GM19240 (cell line): ENCODE measurements at regions not wholly inside any gene's neighbourhood (a gene's known extent, or its start where the extent isn't known, plus 50 kb on each side); places are given as distances from the start of the nearest gene placed in this dataset.

ENCODE experiments used
- DNase-seq: peaks from one replicate; pipeline ENCODE4 v3.0.0; 2011; ENCODE audit warnings: low spot score; ENCODE audit not compliant: insufficient read length

DNA sequence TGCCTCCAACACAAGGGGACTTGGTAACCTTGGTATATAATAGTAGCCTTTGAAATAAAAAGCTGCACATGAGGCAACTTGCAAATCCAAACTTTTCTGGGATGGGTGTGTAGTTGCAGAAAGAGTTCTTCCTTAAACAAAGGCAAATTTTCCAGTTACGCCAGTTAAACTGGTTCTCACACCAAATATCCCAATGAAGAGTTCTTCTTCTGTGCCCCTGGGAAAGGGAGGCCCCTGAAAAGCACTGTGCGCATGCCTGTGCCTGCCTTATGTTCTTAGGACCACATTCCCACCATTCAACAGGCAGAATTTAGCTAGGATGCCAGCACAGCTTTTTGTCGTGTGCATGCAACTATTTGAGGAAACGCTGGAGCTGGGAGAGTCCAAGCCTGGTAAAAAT, 164.8 kb upstream of the SLC25A13 start:
- no peak for DNase-seq

DNA sequence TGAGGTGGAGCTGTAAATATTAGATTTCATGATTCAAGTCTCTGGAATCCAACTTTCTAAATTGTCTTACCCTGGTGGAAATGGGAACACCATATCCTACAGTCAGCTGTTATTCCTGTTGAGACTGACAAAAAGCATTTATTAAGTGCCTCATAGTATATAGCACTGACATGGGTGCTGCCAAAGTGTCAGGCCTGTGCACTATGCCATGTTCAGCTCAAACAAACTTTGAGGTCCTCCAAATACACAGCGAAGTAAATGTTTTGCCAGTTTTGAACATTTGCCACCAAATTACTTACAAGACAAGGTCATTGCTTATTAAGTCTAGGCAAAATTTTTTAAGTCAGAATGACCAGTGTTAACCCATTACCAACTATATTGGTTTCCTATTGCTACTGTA, 162.9 kb upstream of the SLC25A13 start:
- DNase-seq, result no peak

DNA sequence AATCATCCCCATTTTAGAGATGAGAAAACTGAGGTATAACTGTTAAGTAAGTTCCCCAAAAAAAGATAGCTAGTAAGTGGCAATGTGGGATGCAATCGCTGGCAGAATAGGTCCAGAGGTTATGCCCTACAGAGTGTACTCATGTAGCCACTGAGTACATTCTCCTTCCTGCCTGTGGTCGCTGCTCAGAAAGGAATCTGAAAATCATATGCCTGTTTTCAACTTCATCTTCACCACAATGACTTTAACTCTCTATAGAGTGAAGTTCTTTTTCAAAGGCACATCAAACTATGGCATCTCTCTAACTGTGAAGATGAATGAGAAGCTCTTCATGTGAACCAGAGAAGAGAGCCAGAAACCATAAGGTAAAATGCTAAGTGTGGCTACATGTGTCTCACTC, 162.2 kb upstream of the SLC25A13 start:
- no peak for DNase-seq

DNA sequence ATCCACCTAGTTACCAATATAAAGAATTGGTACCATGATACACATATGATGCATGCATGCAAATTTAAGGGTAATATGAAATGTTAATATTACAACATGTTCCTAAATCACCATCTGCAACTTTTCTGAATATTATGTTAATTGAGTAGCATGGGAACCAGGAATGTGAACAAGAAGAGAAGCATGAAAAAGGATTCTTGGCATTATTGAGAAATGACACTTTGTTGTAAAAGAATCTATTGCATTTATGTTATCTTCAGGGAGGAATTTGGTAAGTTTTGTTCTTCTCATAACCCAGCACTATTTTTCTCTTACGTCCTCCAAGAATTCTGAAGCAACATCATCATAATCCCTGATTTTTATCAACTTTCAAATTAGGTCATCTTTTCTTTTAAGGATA, 159.9 kb upstream of the SLC25A13 start:
- DNase-seq, result no peak

DNA sequence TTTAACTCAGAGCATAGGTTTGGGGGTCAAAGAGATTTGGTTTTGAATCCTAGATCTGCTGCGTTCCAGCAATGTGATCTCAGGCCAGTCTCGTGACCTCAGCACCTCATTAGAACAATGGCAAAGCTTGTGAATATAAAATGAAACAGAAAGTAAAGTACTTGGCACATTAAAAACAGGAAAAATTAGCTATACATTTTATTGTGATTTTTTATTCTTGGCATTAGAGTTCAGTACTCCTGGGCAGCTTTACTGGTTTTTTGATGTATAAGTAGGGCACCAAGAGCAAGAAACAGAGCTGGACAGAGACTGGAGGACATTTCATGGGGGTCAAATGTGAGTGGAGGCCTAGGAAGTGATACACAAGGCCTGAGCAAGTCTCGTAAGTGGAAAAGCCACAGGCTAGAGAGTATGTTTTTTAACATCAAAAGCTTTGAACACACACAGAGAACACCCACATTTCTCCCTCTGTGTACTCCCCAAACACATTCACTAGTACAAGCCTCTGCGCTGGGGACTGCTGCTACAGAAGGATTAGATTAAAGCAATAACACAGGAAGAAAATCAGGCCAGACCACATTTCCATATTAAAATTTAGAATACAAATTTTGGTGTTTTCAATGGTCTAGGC, 157.2 kb upstream of the SLC25A13 start:
- no peak for DNase-seq

DNA sequence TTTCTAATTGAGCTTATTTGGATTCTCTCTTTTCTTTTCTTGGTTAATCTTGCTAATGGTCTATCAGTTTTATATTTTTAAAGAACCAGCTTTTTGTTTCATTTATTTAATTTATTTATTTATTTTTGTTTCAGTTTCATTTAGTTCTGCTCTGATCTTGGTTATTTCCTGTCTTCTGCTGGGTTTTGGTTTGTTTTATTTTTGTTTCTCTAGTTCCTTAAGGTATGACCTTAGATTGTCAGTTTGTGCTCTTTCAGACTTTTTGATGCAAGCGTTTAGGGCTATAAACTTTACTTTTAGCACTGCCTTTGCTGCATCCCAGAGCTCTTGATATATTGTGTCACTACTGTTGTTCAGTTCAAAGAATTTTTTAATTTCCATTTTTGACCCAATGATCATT, 149.7 kb upstream of the SLC25A13 start:
- DNase-seq, result no peak

DNA sequence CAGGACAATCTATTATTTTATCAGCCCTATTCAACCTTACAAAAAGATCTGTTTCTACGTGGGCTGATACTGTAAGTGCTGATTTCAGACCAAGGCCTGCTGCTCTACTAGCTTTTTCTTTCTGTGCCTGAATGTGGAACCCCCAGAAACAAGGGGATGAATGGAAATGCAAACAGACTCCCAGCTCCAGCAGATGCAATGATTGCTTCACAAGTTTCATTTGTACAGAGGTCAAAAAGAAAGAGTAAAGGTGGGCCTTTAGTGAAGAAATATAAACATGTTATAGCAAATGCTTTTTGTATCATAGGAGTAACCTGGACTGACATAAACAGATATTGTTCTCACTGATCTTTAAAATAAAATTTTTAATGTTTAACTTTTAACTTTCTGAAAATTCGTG, 130.2 kb upstream of the SLC25A13 start:
- no peak for DNase-seq

DNA sequence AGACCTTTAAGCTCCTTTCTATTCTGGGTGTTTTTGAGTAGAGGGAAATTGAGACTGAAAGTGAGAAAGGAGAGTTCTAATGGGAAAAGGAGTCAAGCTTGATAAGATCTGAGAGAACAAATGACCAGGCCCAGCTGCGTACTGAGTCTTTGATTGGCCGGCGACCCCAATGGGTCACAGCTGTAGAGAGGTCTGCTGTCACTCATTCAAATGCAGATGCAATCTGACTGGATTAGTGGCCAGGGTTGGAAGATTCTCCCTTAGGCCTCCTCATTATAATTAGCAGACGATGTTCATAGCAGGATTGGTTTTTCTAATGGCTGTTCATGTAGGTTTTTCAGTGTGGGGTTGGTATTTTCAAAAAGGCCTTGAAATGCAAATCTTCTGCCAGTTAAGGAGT, 127.2 kb upstream of the SLC25A13 start:
- DNase-seq, result no peak

DNA sequence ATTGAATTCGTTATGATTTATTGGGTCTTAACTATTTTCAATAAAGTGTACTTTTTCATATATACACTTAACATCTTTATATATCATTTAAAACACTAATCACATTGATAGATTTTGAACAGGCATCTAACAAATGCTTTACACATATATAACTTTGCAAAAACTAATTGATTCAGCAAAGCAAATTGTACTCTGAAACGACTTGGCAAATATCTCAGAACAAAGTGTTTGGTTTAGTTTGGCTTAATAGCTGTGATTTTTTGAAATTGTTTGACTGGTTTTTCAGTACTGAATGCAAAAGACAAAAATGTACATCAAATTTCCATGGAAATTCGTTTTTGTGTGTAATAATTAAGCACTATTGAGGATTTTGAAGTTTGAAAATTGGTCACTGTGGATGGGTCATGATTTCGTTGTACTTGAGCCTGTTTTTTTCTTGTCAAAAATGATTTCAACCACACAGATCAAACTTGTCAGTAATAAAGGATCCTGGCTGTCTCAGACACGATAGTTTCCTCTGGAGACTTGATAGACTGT, 125.3 kb upstream of the SLC25A13 start:
- DNase-seq, result no peak

DNA sequence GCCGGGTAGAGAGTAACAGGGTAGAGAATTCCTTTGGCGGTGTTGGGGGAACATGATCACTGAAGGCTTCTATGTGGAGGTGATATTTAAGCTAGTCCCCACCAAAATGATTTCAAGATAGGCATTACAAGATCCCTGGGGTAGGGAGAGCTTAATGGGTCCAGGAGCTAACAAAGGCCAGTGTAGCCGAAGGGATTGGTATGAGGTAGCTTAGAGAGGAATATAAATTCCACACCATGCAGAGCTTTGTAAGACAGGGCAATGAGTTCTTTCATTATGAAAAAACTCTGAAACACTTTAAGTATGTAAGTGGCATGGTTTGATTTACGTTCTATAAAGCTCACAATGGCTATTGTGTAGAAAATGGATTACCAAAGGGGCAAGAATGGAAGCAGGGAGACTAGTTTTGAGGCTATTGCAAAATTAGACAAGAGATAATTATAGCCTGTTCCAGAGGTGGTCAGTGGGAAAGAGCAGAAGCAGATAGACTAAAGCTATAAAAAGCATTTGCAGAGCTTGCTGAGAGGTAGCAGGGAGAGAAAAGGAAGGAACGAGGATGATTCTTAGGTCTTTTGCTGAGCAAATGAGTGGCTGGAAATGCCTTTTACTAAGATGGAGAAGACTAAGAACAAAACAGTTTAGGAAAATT, 119.7 kb upstream of the SLC25A13 start:
- DNase-seq, result no peak

DNA sequence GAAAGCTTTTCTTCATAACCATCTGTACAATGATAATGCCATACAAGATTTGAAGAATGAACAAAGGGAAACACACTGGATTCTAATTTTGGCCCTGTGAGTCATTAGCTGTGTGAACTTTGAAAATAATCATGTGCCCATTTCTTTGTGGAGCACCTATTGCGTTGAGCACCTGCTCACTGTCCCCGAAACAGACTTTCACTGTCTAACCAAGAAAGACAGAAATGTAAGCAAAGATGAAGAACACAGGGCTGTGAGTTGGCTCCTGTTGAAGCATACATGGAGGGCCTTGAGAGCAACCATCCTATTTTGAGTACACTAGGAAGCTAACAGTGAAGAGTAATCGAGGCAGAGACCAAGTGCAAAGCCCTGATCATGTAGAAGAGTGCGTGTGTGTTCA, 118.4 kb upstream of the SLC25A13 start:
- DNase-seq, result no peak

DNA sequence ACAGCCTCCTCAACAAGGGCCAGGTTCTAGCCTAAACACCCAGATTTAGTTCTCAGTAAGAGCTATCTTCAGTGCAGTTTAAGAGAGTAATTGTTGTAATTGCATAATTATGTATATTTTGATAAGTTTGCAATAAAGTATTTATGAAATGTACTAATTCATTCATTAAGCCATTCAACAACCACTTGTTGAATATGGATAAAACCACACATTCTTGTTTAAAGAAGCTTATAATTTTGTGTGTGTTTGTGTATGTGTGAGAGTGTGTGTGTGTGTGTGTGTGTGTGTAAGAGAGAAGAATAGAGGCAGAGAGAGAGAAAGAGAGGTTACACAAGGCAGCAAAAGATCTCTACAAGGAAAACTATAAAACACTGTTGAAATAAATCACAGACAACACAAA, 115.0 kb upstream of the SLC25A13 start:
- no peak for DNase-seq

DNA sequence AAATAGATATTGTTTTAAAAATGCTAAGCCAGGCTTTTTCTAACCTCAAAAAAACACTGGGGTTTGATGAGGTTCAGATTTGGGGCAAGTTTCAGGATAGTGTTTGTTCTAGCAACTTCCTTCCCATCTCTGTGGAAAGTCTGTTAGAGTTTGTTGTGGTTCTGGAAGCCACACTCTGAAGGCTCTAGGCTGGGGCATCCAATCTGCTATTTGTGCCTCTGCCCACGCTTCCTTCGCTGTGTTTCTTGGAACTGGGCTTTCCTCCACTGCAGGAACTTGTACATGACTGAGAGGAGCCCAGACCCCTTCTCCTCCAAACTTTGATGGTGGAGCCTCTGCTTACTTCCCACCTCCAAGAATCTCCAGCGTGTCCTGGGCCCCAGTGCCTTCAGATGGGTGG, 108.5 kb upstream of the SLC25A13 start:
- DNase-seq, result no peak

DNA sequence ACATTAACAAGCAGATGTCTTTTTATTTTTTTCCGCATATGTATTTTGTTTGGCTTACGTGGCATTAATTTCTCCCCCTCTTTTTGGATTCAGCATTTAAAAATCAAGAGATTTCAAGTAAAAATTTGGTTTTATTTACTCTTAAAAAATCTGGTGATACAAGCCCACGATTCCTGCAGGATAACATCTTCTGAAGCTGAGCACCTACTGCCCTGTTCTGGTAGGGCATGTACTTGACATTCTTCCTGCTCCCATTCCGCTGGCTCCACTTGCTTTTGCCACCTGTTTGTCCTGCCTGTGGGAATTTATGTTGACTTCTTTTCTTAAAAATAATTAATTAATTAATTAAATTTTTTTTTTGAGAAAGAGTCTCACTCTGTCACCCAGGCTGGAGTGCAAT, 105.2 kb upstream of the SLC25A13 start:
- DNase-seq, result no peak

DNA sequence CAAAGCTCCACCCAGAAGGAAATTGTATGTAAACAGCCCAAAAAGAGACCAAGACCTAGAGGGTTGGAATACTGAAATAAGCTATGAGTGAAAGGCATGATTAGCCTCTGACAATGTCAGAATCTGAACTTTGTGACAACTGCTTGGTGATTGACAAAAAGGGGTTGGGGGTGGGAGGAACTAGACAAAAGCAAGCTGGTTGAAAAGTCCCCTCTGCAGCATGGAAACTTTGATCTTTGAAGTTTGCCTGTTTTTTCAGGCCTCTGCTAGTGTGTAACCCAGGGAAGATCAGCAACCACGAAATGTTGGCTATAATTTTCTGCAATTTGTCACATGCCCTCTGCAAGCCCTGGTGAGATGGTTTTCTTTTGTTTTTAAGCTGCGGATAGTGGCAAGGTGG, 104.8 kb upstream of the SLC25A13 start:
- DNase-seq, result no peak

DNA sequence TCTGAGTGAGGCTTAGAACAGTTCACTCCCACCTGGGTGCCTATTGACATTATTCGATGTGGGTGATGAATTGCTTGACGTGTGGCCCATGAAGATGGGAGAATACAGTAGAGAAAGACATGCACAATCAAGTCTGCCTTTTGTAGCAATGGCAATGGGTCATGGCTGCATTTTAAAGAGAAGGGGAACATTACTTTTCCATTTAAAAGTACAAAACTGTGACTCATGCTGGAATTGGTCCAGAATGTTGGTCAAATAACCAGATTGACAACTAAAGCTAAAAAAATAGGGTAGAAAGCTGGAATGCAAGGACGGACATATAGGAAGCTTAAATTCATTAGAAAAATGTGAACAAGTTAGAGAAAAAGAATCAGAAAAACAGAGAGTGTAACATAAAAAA, 104.1 kb upstream of the SLC25A13 start:
- DNase-seq, result no peak

DNA sequence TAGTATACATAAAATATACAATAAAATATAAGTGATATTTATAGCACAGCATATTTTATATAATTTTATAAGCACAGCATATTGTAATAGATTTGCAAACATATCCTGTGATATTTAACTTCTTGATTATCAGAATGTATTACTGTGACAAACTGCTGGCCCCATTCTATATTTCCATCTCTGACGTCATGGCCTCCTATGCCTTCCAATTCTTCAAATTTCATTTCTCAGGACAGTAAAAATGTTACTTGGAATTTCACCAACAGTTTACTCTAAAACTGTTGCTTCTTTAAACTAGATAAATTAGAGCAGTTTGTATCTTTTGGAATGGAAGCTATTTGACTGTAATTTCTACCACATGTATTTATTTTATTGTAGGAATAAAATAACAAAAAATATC, 102.5 kb upstream of the SLC25A13 start:
- no peak for DNase-seq

DNA sequence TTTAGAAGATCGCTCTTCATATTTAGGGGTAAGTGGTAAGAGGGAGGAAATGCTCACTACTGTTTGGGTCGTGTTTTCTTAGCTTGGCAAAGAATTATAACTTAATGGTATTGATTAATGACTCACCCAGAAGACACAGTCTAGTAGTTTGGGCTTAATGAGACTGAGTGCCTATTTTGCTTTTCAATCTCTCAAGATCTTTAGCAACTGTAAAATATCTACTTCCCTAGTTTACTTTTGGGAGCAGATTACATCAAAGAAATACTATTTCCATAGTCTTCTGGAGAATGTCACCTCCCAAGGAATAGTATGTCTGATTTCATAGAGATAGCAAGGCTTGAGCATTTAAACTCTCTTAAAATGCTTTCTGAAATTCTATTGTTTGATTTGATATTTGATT, 100.5 kb upstream of the SLC25A13 start:
- DNase-seq, result no peak

DNA sequence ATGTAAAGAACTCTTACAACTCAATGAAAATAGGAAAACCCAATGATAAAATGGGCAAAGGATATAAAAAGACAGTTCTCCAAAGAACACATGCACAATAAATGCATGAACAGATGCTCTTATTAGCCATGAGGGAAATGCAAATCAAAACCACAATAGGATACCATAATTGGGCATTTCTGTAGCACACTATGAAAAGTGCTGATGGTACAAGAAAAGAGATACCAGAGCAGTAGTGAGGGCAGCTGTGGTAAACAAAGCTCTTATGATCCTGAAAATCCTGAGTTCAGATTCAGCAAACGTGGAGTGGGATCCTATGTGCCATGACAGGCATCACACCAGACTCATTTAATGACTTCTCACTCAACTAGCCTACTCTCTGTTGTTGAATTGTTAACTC, 96.7 kb upstream of the SLC25A13 start:
- no peak for DNase-seq

DNA sequence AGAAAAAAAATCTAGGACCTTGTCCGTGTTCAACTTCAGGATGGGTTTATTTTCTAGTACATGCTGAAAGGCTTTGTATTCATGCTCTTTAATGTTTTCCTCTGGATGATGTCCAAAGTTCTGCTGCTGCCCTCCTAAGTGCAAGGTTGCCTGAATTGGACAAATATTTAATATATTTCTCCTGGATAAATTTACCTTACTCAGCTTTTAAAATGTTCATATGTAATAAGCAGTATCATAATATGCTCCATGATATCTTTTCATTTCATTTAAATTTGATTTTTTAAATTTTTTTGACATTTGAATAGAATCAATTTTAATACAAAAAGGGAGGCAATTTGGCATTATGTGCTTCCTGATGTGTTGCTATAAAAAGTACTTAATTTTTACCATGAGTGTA, 95.9 kb upstream of the SLC25A13 start:
- DNase-seq, result no peak

DNA sequence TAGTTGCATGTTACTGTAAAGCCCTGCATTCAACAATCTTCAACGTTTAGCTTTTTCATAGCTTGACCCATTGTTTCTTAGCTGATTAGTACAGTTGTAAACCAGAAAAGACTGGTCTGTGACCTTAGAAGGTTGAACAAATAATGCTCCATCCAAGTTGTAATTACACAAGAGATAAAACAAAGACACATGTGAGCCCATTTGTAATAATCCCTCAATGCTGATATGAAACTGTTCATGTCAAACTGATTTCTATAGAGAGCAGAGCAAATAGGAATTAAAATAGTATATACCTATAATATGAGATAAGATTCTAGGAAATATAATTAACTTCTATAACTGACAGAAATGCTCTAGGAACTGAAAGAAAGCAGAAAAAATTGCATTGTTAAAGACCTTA, 94.7 kb upstream of the SLC25A13 start:
- no peak for DNase-seq

DNA sequence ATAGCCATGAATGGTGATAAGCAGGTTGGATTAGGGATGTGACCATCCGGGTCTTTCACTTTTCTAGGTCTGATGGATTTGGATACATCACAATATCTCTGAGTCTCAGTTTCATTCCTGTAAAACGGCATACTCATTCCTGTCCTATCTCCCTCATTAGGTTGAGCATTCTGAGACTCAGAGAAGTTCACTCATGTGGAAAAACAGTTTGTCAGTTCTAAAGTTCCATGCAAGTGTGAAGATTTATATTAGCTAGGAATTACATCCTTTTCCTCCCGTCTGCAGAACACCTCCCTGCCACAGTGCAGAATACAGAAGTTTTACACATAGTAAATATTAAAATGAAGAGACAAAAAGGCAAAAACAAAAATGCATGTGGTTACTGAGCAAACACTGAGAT, 94.2 kb upstream of the SLC25A13 start:
- DNase-seq, result no peak

DNA sequence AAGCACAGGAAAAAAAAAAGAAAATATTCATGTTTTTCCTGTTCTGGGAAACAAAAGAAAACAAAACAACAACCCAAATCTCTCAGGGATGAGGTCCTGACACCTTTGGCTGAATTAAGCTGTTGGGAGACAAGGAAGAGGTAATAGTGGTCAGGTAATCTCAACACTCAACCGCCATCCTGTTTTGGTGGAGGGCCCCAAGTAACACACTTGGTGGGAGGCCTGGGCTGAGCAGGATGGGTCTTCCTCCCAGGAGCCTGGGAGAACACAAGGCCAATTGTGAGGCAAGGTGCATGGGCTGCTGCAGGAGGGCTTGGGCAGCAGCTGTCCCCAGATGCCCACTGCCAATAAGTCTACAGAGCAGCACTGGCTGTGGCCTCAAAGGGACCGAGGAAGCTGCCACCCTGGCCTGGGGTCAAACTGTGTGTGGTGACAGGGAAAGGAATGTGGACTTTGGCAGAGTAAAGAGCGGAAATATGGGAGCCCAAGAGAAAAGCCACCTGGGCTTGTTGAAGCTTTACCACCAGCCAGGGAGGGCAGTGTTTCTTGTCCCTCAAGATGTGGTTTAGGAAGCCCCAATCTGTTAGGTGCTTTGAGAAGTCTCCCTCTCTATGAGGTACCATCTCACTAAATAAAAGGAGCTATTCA, 93.5 kb upstream of the SLC25A13 start:
- DNase-seq, result no peak
